ENCODE measurements at regions not wholly inside any gene's neighbourhood (a gene's known extent, or its start where the extent isn't known, plus 50 kb on each side); places are given as distances from the start of the nearest gene placed in this dataset.
"Not testable (repeated sequence)": the region's sequence is repeated elsewhere in the genome, so short reads cannot be mapped to it uniquely, and the experiment has no call there.

DNA sequence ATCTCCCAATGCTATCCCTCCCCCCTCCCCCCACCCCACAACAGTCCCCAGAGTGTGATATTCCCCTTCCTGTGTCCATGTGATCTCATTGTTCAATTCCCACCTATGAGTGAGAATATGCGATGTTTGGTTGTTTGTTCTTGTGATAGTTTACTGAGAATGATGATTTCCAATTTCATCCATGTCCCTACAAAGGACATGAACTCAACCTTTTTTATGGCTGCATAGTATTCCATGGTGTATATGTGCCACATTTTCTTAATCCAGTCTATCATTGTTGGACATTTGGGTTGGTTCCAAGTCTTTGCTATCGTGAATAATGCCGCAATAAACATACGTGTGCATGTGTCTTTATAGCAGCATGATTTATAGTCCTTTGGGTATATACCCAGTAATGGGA is 106.1 kb downstream of the FOXD4L6 start:
- DNase-seq (ENCODE audit: low read depth); H3K4me3 ChIP-seq (ENCODE audit: low read depth, low read length): not testable (repeated sequence)

DNA sequence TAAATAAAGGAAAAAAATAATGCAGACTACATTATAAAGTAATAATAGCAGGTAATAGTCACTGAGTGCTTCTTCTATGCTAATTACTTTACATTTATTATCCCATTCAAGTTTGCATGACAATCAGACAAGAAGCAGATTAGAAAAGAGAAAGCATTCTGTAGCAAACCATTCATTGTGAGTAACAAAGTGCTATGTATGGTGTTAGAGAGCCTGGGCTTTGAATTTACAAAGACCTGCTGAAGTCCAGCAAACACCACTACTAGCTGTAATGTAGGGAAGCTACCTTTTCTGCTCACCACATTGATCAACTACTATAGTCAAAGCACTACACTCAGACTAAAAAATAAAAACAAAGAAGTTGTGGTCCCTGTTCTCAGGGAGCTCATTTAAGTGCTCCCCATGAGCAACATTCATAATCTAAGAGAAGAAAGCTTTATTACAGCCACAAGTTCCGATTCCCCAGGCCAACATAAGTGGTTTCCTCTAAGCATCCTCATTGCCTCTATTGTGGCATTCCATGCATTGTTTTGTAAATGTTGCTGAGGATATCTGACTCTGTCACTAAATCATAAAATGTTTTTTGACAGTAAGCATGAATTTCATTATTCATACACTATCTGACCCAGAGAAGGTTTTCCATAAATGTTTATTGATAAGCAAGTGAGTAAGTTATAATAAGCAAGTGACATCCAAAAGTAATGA is 108.5 kb downstream of the FOXD4L6 start:
- not testable (repeated sequence) for H3K4me3 ChIP-seq (ENCODE audit: low read depth, low read length)

DNA sequence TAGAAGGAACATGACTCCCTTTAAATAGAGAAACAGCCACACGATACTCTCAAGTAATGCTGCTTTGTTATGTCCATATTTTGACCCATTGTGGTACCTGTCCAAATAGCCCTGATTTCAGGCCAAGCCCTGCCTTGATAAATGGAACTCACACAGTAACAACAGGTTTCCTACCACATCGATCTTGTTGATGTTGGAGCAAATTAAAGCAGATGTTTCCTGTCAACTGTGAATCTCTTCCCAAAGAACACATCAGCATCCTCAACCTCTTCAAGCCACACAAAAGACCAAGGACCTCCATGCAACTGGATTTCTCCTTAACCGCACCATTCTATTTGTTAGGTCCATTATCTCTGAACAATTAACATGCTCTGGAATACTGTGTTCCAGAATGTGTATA is 109.5 kb downstream of the FOXD4L6 start:
- H3K4me3 ChIP-seq (ENCODE audit: low read depth, low read length); DNase-seq (ENCODE audit: low read depth): not testable (repeated sequence)

More for the DNA sequence above, 108.5 kb downstream of the FOXD4L6 start:
- DNase-seq (ENCODE audit: low read depth), result not testable (repeated sequence)

GRCh38 chr9:41016699-41017098 is 111.8 kb downstream of the FOXD4L6 start:
- not testable (repeated sequence) for H3K4me3 ChIP-seq (ENCODE audit: low read depth, low read length); DNase-seq (ENCODE audit: low read depth)

GRCh38 chr9:40999952-41000700 is 128.4 kb downstream of the FOXD4L6 start:
- not testable (repeated sequence) for DNase-seq (ENCODE audit: low read depth); H3K4me3 ChIP-seq (ENCODE audit: low read depth, low read length)

DNA sequence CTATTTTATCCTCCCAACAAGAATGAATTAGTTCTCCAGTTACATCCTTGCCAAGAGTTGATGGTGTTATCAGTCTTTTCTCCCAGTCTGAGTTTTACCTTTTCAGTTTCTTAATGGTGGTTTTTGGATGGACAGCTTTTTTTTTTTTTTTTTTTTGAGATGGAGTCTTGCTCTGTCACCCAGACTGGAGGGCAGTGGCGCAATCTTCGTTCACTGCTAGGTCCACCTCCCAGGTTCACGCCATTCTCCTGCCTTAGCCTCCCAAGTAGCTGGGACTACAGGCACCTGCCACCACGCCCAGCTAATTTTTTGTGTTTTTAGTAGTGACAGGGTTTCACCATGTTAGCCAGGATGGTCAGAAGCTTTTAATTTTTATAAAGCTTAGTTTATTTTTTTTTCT is 133.0 kb downstream of the FOXD4L6 start:
- not testable (repeated sequence) for H3K4me3 ChIP-seq (ENCODE audit: low read depth, low read length); DNase-seq (ENCODE audit: low read depth)

DNA sequence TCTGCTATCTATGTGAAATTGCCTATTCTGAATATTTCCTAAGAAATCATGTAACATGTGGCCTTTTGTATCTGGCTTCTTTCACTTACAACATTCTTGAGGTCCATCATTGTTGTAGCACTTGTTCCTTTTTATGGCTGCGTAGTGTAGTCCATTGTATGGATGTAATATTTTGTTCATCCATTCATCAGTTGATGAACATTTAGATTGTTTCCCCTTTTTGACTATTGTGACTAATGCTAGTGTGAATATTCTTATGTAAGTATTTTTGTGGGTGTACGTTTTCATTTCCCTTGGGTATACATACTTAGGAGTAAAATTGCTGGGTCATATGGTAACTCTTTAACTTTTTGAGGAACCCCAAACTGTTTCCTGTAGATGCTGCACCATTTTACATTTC is 134.6 kb downstream of the FOXD4L6 start:
- not testable (repeated sequence) for H3K4me3 ChIP-seq (ENCODE audit: low read depth, low read length); DNase-seq (ENCODE audit: low read depth)

DNA sequence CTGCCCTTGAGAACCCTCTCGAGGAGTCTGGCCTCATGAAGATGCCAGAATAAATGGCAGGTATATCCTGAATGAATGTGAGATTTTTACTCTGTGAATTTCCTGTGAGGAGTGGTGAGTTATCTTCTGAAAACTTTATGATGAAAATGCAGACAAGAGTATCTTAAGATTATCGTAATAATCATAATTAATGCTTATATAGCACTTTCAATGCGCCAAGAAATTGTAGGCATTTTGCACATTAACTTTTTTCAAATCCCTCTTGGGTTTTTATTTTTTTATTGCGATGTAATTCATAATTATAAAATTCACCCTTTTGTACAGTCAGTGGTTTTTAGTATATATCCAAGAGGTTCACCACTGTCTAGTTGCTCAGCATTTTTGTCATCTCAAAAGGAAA is 135.1 kb downstream of the FOXD4L6 start:
- not testable (repeated sequence) for H3K4me3 ChIP-seq (ENCODE audit: low read depth, low read length)

DNA sequence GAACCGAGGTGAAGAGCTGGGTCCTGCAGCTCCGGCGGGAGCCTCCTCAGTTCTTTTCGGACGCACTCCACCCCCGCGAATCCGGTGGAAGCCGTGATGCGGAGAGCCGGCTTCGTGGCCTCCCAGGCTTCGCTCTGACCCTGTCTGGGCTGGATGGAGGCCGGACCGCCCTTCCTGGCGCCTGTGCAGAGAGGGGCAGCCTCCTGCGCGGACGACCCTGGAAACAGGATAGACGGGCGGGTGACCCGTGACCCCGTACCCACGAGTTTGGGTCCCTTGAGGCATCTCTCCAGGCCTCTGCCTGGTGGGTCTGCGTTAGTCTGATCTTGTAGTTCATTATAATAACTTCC is 136.0 kb downstream of the FOXD4L6 start:
- not testable (repeated sequence) for DNase-seq (ENCODE audit: low read depth)
- H3K4me3 ChIP-seq (ENCODE audit: low read depth, low read length), result peak overlapping the region; percentile 95

More for the DNA sequence above, 135.1 kb downstream of the FOXD4L6 start:
- DNase-seq (ENCODE audit: low read depth), result not testable (repeated sequence)

DNA sequence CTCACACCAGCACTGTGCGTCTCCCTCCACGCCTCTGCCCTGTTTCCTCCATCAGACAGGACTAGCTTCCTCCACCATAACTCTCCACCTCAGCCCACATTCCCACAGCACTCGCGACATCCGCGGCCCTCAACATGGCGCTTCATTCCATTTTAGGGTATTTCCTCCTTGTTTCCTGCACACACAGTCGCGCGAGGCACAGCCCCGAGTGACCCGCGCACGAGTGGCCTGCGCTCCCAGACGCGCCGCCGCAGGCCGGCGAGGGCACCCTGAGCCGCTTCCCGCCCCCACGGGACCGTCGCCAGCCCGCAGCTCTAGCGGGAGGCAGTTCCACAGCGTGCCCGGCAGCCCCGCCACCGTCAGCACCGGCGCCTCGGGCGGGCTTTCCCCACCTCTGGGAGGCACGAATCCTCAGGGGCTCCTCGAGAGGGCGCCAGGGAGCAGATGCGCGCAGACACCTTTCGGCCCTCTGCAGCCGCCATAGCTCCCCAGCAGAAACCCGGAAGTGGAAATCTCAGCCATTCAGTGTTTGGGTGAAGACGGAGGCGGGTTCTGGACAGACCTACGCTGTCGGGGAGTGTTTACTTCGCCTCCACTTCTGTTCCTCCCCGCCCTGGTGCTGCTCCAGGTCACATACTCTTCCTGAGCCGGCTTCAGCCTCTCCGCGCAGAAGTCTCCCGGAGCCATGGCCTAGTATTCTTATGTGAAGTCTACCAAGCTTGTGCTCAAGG is 136.6 kb downstream of the FOXD4L6 start:
- peak overlapping the region; percentile 95 for H3K4me3 ChIP-seq (ENCODE audit: low read depth, low read length)
- TF ChIP-seq CTCF (IDR thresholded peaks at IDR 0.05; ENCODE audit: insufficient read depth, low read depth, low read length), result peak; percentile 93
- peak; percentile 99 for DNase-seq (ENCODE audit: low read depth)

GRCh38 chr9:40991100-40991740 is 137.3 kb downstream of the FOXD4L6 start:
- not testable (repeated sequence) for DNase-seq (ENCODE audit: low read depth)

GRCh38 chr9:40986332-40986731 is 142.1 kb downstream of the FOXD4L6 start:
- H3K4me3 ChIP-seq (ENCODE audit: low read depth, low read length), result not testable (repeated sequence)

More at GRCh38 chr9:40991100-40991740, 137.3 kb downstream of the FOXD4L6 start:
- H3K4me3 ChIP-seq (ENCODE audit: low read depth, low read length), result peak overlapping the region; percentile 95

DNA sequence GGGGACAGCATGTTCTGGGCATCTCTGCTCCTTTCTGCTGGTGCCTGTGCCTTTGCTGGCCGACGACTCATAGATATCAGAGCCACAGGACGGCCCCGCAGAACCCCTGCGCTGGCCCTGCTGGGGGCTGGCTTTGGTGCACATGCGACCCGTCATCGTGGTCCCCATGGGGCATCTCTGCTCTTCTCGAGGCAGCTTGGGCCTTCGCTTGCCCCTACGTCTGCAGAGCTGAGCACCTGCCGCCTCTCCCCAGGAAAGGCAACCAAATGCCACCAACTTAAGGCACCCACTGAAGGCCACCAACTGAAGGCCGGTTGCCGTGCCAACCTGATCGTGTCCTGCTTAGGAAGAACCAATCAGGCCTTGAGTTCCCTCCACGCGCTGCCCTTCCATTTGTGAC is 153.1 kb downstream of the FOXD4L6 start:
- DNase-seq (ENCODE audit: low read depth); H3K4me3 ChIP-seq (ENCODE audit: low read depth, low read length): not testable (repeated sequence)

More at GRCh38 chr9:40986332-40986731, 142.1 kb downstream of the FOXD4L6 start:
- not testable (repeated sequence) for DNase-seq (ENCODE audit: low read depth)

DNA sequence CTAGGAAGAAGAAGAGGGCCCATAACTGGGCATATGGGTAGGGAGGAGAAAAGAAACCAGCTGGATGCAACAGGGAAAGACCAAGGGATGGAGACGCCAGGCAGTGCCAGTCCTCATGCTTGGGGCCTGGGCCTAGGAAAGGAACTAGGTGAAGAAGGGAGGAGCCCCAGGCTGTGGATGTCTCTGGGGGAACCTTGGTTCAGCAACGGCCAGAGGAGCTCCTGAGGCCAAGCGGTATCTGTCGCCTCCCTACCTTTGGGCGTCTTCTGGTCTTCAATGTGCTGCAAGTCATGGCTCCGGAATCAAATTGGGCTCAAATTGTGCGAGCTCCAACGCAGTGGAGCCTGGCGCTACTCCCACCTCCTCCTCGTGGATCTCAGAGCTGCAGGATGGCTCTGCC is 153.6 kb downstream of the FOXD4L6 start:
- DNase-seq (ENCODE audit: low read depth); H3K4me3 ChIP-seq (ENCODE audit: low read depth, low read length): not testable (repeated sequence)

GRCh38 chr9:40971773-40972172 is 156.7 kb downstream of the FOXD4L6 start:
- H3K4me3 ChIP-seq (ENCODE audit: low read depth, low read length); DNase-seq (ENCODE audit: low read depth): not testable (repeated sequence)
